ENCODE measurements at regions not wholly inside any gene's neighbourhood (a gene's known extent, or its start where the extent isn't known, plus 50 kb on each side); places are given as distances from the start of the nearest gene placed in this dataset.

GRCh38 chr13:73368608-73369007 is 309.8 kb downstream of the KLF5 start:
- H3K4me3 Mint-ChIP-seq, result no peak overlapping the region
- H3K9ac ChIP-seq (ENCODE audit: insufficient read depth, low read length, poor library complexity, severe bottlenecking), result no peak overlapping the region
- no peak for TF ChIP-seq CTCF (IDR thresholded peaks at IDR 0.05)
- peaks cover 0 to 2% (median 0%) of the 10 kb centered on the region in 3 donors for H3K27me3 Mint-ChIP-seq (ENCODE audit: low read depth in 3 of 3)
- H3K27me3 ChIP-seq (ENCODE audit: control insufficient read depth in 2 of 2, insufficient read depth in 2 of 2, low read length in 2 of 2), result no peaks in the 10 kb centered on the region
- H4K20me1 ChIP-seq (ENCODE audit: insufficient read depth, low read length), result no peaks in the 10 kb centered on the region
- H3K9me3 ChIP-seq (replicated peaks in 1 of 2; ENCODE audit: control insufficient read depth in 1 of 2, insufficient read depth in 1 of 2, low read length in 2 of 2), result peaks cover 0 to 8% of the 10 kb centered on the region in 2 donors
- H3K4me1 ChIP-seq (ENCODE audit: control insufficient read depth in 1 of 2, insufficient read depth in 2 of 2, low read length in 2 of 2), result no peaks in the 10 kb centered on the region
- H3K79me2 ChIP-seq (ENCODE audit: insufficient read depth, low read length), result no peaks in the 10 kb centered on the region
- H3K36me3 ChIP-seq (replicated peaks in 1 of 2; ENCODE audit: control insufficient read depth in 1 of 2, insufficient read depth in 2 of 2, low read length in 2 of 2), result no peaks in the 10 kb centered on the region
- 100% methylated on average over 1 of the region's 5 CpGs for whole genome bisulfite sequencing (ENCODE audit: insufficient coverage)
- no peak overlapping the region for H3K27ac Mint-ChIP-seq
- no peak overlapping the region for H3K4me2 ChIP-seq (replicated peaks; ENCODE audit: extremely low read depth, low read length, poor library complexity, severe bottlenecking)
- H3K9me3 Mint-ChIP-seq, result peaks cover 2 to 6% (median 3%) of the 10 kb centered on the region in 7 donors
- H3K36me3 Mint-ChIP-seq, result no peaks in the 10 kb centered on the region
- no peak overlapping the region for H3K4me3 ChIP-seq (replicated peaks in 1 of 3; ENCODE audit: low read depth in 2 of 3, low read length in 3 of 3)
- intact Hi-C loops (cut with micrococcal nuclease), result no loop called here
- no peak overlapping the region for H2AFZ ChIP-seq (ENCODE audit: insufficient read depth, low read depth, low read length, poor library complexity, severe bottlenecking)
- DNase-seq, result no peak
- no peak overlapping the region for H3K27ac ChIP-seq (ENCODE audit: low read depth in 1 of 2, low read length in 2 of 2)
- no peaks in the 10 kb centered on the region for H3K4me1 Mint-ChIP-seq

- intact Hi-C loops (cut with micrococcal nuclease), result no loop called here
- no peak for TF ChIP-seq CTCF (IDR thresholded peaks at IDR 0.05)
- Histone ChIP-seq H4K20me1 (ENCODE audit: insufficient read depth, low read length) (no peaks in the 10 kb centered on the region), H3K4me1 (ENCODE audit: control insufficient read depth in 1 of 2, insufficient read depth in 2 of 2, low read length in 2 of 2) (no peaks in the 10 kb centered on the region), H3K9ac (ENCODE audit: insufficient read depth, low read length, poor library complexity, severe bottlenecking) (no peak overlapping the region), H3K4me3 (replicated peaks in 1 of 3; ENCODE audit: low read depth in 2 of 3, low read length in 3 of 3) (no peak overlapping the region), H3K4me2 (replicated peaks; ENCODE audit: extremely low read depth, low read length, poor library complexity, severe bottlenecking) (no peak overlapping the region), H3K9me3 (replicated peaks in 1 of 2; ENCODE audit: control insufficient read depth in 1 of 2, insufficient read depth in 1 of 2, low read length in 2 of 2) (peaks cover 0 to 8% of the 10 kb centered on the region in 2 donors), H3K79me2 (ENCODE audit: insufficient read depth, low read length) (no peaks in the 10 kb centered on the region), H3K36me3 (replicated peaks in 1 of 2; ENCODE audit: control insufficient read depth in 1 of 2, insufficient read depth in 2 of 2, low read length in 2 of 2) (no peaks in the 10 kb centered on the region), H3K27me3 (ENCODE audit: control insufficient read depth in 2 of 2, insufficient read depth in 2 of 2, low read length in 2 of 2) (no peaks in the 10 kb centered on the region), H3K27ac (ENCODE audit: low read depth in 1 of 2, low read length in 2 of 2) (no peak overlapping the region), H2AFZ (ENCODE audit: insufficient read depth, low read depth, low read length, poor library complexity, severe bottlenecking) (no peak overlapping the region)
- Mint-ChIP-seq H3K9me3 (peaks cover 0 to 5% (median 2%) of the 10 kb centered on the region in 7 donors), H3K27me3 (ENCODE audit: low read depth in 3 of 3) (peaks cover 0 to 2% (median 0%) of the 10 kb centered on the region in 3 donors), H3K4me1 (no peaks in the 10 kb centered on the region), H3K36me3 (no peaks in the 10 kb centered on the region), H3K27ac (no peak overlapping the region), H3K4me3 (no peak overlapping the region)
- WGBS (ENCODE audit: insufficient coverage), result 93% methylated on average over 2 of the region's 5 CpGs
- DNase-seq, result no peak
These were observed 309.1 kb downstream of the KLF5 start for GRCh38 chr13:73367886-73368285.

Measured in CD14-positive monocyte (primary cell).